K562 (cell line): ENCODE measurements at regions not wholly inside any gene's neighbourhood (a gene's known extent, or its start where the extent isn't known, plus 50 kb on each side); places are given as distances from the start of the nearest gene placed in this dataset.

Source experiments
- BMI1 ChIP-seq: fragments of 150-350 bp; IDR thresholded peaks from 2 replicates; pipeline ENCODE4 v1.6.1; 2014; ENCODE audit warnings: low read length
- CTCF ChIP-seq, 3 experiments: IDR thresholded peaks in 2 of 3; conservative IDR thresholded peaks in 1 of 3; 2 replicates each; pipeline ENCODE4 v1.5.1; 2011 to 2012; ENCODE audit warnings: low read length in 3 of 3, mild to moderate bottlenecking in 3 of 3, control low read depth in 2 of 3, improper control_type of control experiment in 1 of 3, inconsistent platforms in 1 of 3, low read depth in 1 of 3, mixed read lengths in 1 of 3, moderate library complexity in 1 of 3; ENCODE audit not compliant: insufficient read depth in 2 of 3
- EZH2 ChIP-seq: IDR thresholded peaks from 2 replicates; pipeline ENCODE4 v1.6.1; 2012; ENCODE audit warnings: low read depth, mild to moderate bottlenecking, inconsistent platforms, low read length, borderline replicate concordance
- LARP7 ChIP-seq: fragments of 450-650 bp; IDR thresholded peaks from 2 replicates; pipeline ENCODE4 v1.6.1; 2016
- MXI1 ChIP-seq: IDR thresholded peaks from 2 replicates; pipeline ENCODE4 v1.6.1; 2011; ENCODE audit warnings: low read depth, mild to moderate bottlenecking, improper control_type of control experiment, low read length
- SREBF2 ChIP-seq: sonication (generic); formaldehyde crosslinking; IDR thresholded peaks from 2 replicates; pipeline ENCODE4 v1.4.0; 2020; ENCODE audit warnings: mild to moderate bottlenecking, missing genetic modification reagents
- TCF7 ChIP-seq: sonication (generic); IDR thresholded peaks from 2 replicates; pipeline ENCODE4 v1.6.1; 2016; ENCODE audit warnings: antibody characterized with exemption, borderline replicate concordance
- ZNF174 ChIP-seq: fragments of 250-450 bp; sonication (Bioruptor Pico); IDR thresholded peaks from 2 replicates; pipeline ENCODE4 v1.4.0; 2020; ENCODE audit warnings: mild to moderate bottlenecking
- TF ChIP-seq, protein P1 (sequence below): sonication (generic); formaldehyde crosslinking; IDR thresholded peaks from 2 replicates; pipeline ENCODE4 v1.8.1; 2023; ENCODE audit warnings: mild to moderate bottlenecking, missing genetic modification reagents

DNA sequence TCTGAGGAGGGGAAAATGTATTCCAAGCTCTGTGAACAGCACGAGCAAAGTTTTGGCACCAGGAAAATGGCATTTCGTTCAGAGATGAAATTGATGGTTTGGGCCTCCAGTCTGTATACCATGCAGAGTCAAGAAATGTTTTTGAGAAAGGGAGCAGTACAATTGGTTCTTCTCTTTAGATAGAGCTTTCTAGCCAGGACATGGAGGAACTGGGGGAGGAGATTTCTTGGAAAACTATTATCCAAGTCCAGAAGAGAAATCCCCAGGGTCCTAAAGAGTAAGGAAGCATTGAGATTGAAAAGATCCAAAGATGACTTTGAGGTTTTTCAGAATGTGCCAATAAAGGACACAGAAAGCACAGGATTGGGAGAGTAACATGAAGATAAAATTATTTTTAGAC is 432.4 kb downstream of the TNS1 start:
- TF ChIP-seq BMI1 (no peak), LARP7 (no peak), CTCF (IDR thresholded peaks at IDR 0.05 in 2 of 3, conservative IDR thresholded peaks at IDR 0.05 in 1 of 3; ENCODE audit: insufficient read depth in 2 of 3, low read depth in 1 of 3, low read length in 3 of 3) (no peak), EZH2 (no peak), TCF7 (no peak), MXI1 (no peak), SREBF2 (CRISPR knock-in tag) (no peak), ZNF174 (CRISPR knock-in tag) (no peak)
- TF ChIP-seq, protein P1, sequence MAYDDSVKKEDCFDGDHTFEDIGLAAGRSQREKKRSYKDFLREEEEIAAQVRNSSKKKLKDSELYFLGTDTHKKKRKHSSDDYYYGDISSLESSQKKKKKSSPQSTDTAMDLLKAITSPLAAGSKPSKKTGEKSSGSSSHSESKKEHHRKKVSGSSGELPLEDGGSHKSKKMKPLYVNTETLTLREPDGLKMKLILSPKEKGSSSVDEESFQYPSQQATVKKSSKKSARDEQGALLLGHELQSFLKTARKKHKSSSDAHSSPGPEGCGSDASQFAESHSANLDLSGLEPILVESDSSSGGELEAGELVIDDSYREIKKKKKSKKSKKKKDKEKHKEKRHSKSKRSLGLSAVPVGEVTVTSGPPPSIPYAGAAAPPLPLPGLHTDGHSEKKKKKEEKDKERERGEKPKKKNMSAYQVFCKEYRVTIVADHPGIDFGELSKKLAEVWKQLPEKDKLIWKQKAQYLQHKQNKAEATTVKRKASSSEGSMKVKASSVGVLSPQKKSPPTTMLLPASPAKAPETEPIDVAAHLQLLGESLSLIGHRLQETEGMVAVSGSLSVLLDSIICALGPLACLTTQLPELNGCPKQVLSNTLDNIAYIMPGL = no peak
